ENCODE measurements at regions not wholly inside any gene's neighbourhood (a gene's known extent, or its start where the extent isn't known, plus 50 kb on each side); places are given as distances from the start of the nearest gene placed in this dataset.

DNA sequence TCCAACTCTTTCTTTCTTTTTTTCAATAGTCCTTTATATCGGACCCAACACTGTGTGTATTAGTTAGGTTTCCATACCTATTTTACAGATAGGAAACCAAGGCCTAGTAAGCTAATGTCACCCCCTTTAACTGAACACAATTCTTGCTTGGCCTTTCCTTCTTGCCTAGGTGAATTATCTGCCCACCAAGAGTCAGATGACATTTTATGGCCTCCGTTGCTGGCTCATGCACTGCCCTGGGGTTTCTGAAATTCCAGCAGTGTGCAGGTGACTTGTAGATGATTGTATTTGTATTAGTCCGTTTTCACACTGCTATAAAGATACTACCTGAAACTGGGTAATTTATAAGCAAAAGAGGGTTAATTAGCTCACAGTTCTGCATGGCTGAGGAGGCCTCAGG is 293.8 kb downstream of the GAS1 start:
- 64 to 94% methylated on average over 3 of the region's 3 CpGs for WGBS, 2 donors
- no peaks in the 10 kb centered on the region for H3K36me3 ChIP-seq (ENCODE audit: control insufficient read depth in 1 of 2, insufficient read depth in 2 of 2, low read length in 1 of 2)
- no peaks in the 10 kb centered on the region for H3K4me1 ChIP-seq (ENCODE audit: control insufficient read depth in 1 of 2, insufficient read depth in 2 of 2, low read length in 2 of 2)
- intact Hi-C loops (cut with DNase I), result no loop called here
- DNase-seq, result no peak
- ATAC-seq (ENCODE audit: low FRiP score), result no peak
- no peak overlapping the region for H3K27ac ChIP-seq (ENCODE audit: low read depth in 1 of 2, low read length in 2 of 2)
- no peaks in the 10 kb centered on the region for H3K27me3 ChIP-seq (ENCODE audit: control insufficient read depth in 1 of 2, insufficient read depth in 2 of 2, low read length in 1 of 2)
- H3K4me3 ChIP-seq (ENCODE audit: low read length in 2 of 2), result no peak overlapping the region
- H3K9me3 ChIP-seq (ENCODE audit: control insufficient read depth, low read length), result no peaks in the 10 kb centered on the region

DNA sequence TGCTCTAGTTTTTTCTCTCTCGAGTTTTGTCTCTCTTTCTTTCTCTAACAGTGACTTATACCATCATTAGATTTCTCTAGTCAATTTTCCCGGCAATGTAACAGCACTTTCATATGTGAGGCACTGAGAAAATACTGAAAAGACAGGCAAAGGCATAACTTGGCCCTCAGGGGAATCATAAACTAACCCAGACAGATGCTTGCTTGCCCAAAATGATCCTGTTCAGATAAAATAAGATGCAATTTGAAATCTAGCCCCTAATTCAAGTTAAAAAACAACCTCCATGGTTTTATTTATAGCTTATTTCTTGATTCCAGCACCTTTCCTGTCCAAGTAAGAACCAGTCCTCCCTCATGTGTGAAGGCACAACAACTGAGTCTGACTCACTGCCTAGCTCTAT is 294.6 kb downstream of the GAS1 start:
- no peak overlapping the region for H3K4me3 ChIP-seq (ENCODE audit: low read length in 2 of 2)
- H3K4me1 ChIP-seq (ENCODE audit: control insufficient read depth in 1 of 2, insufficient read depth in 2 of 2, low read length in 2 of 2), result no peaks in the 10 kb centered on the region
- H3K36me3 ChIP-seq (ENCODE audit: control insufficient read depth in 1 of 2, insufficient read depth in 2 of 2, low read length in 1 of 2), result no peaks in the 10 kb centered on the region
- intact Hi-C loops (cut with DNase I), result no loop called here
- ATAC-seq (ENCODE audit: low FRiP score), result no peak
- no peaks in the 10 kb centered on the region for H3K9me3 ChIP-seq (ENCODE audit: control insufficient read depth, low read length)
- DNase-seq, result no peak
- H3K27me3 ChIP-seq (ENCODE audit: control insufficient read depth in 1 of 2, insufficient read depth in 2 of 2, low read length in 1 of 2), result no peaks in the 10 kb centered on the region
- no peak overlapping the region for H3K27ac ChIP-seq (ENCODE audit: low read depth in 1 of 2, low read length in 2 of 2)
- 32 to 35% methylated on average over 2 of the region's 2 CpGs for WGBS, 2 donors

GRCh38 chr9:86649913-86650312 is 295.7 kb upstream of the TUT7 start:
- 88 to 91% methylated on average over 4 of the region's 4 CpGs for WGBS, 2 donors
- H3K27ac ChIP-seq (ENCODE audit: low read depth in 1 of 2, low read length in 2 of 2), result no peak overlapping the region
- no peak overlapping the region for H3K4me3 ChIP-seq (ENCODE audit: low read length in 2 of 2)
- ATAC-seq (ENCODE audit: low FRiP score), result no peak
- no peaks in the 10 kb centered on the region for H3K36me3 ChIP-seq (ENCODE audit: control insufficient read depth in 1 of 2, insufficient read depth in 2 of 2, low read length in 1 of 2)
- intact Hi-C loops (cut with DNase I), result no loop called here
- no peaks in the 10 kb centered on the region for H3K9me3 ChIP-seq (ENCODE audit: control insufficient read depth, low read length)
- no peak for DNase-seq
- H3K27me3 ChIP-seq (ENCODE audit: control insufficient read depth in 1 of 2, insufficient read depth in 2 of 2, low read length in 1 of 2), result no peaks in the 10 kb centered on the region
- H3K4me1 ChIP-seq (ENCODE audit: control insufficient read depth in 1 of 2, insufficient read depth in 2 of 2, low read length in 2 of 2), result no peaks in the 10 kb centered on the region

GRCh38 chr9:86648828-86649170 is 294.6 kb upstream of the TUT7 start:
- no peaks in the 10 kb centered on the region for H3K36me3 ChIP-seq (ENCODE audit: control insufficient read depth in 1 of 2, insufficient read depth in 2 of 2, low read length in 1 of 2)
- intact Hi-C loops (cut with DNase I), result no loop called here
- ATAC-seq (ENCODE audit: low FRiP score) (no peak), DNase-seq (no peak)
- H3K4me3 ChIP-seq (ENCODE audit: low read length in 2 of 2), result no peak overlapping the region
- no peaks in the 10 kb centered on the region for H3K4me1 ChIP-seq (ENCODE audit: control insufficient read depth in 1 of 2, insufficient read depth in 2 of 2, low read length in 2 of 2)
- H3K9me3 ChIP-seq (ENCODE audit: control insufficient read depth, low read length), result no peaks in the 10 kb centered on the region
- H3K27ac ChIP-seq (ENCODE audit: low read depth in 1 of 2, low read length in 2 of 2), result no peak overlapping the region
- no peaks in the 10 kb centered on the region for H3K27me3 ChIP-seq (ENCODE audit: control insufficient read depth in 1 of 2, insufficient read depth in 2 of 2, low read length in 1 of 2)
- WGBS, 2 donors, result 91 to 95% methylated on average over 6 of the region's 6 CpGs

DNA sequence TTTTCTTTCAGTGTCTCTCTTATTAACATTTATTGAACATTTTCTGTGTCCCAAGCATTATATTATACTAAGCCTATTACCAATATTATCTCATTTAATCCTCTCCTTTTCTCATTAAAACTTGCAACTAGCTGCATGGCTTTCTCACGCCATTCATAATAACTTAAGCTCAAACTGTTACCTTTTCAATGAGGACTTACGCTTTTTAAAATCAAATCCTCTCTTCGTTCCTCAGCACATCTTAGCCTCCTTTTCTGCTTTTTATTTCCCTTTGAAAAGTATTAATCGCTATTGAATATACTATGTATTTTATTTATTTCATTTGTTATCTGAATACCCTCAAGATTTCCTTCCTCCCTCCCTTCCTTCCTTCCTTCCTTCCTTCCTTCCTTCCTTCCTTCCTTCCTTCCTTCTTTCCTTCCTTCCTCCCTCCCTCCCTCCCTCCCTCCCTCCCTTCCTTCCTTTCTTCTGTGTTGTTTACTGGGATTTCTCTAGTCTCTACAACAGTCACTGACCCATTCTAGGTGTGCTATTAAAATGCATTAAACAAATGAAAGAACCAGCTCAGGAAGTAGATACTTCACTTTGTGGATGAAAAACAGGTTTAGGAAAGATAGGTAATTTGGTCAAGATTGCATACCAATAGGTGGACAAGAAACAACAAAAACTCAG is 294.1 kb upstream of the TUT7 start:
- no peak overlapping the region for H3K27ac ChIP-seq (ENCODE audit: low read depth in 1 of 2, low read length in 2 of 2)
- 96 to 97% methylated on average over 4 of the region's 4 CpGs for WGBS, 2 donors
- no peaks in the 10 kb centered on the region for H3K36me3 ChIP-seq (ENCODE audit: control insufficient read depth in 1 of 2, insufficient read depth in 2 of 2, low read length in 1 of 2)
- no peaks in the 10 kb centered on the region for H3K9me3 ChIP-seq (ENCODE audit: control insufficient read depth, low read length)
- no peaks in the 10 kb centered on the region for H3K27me3 ChIP-seq (ENCODE audit: control insufficient read depth in 1 of 2, insufficient read depth in 2 of 2, low read length in 1 of 2)
- H3K4me3 ChIP-seq (ENCODE audit: low read length in 2 of 2), result no peak overlapping the region
- no peaks in the 10 kb centered on the region for H3K4me1 ChIP-seq (ENCODE audit: control insufficient read depth in 1 of 2, insufficient read depth in 2 of 2, low read length in 2 of 2)
- intact Hi-C loops (cut with DNase I), result no loop called here
- no peak for DNase-seq
- ATAC-seq (ENCODE audit: low FRiP score), result no peak

- Histone ChIP-seq H3K27me3 (ENCODE audit: control insufficient read depth in 1 of 2, insufficient read depth in 2 of 2, low read length in 1 of 2) (no peaks in the 10 kb centered on the region), H3K9me3 (ENCODE audit: control insufficient read depth, low read length) (no peaks in the 10 kb centered on the region), H3K4me3 (ENCODE audit: low read length in 2 of 2) (no peak overlapping the region), H3K4me1 (ENCODE audit: control insufficient read depth in 1 of 2, insufficient read depth in 2 of 2, low read length in 2 of 2) (no peaks in the 10 kb centered on the region), H3K36me3 (ENCODE audit: control insufficient read depth in 1 of 2, insufficient read depth in 2 of 2, low read length in 1 of 2) (no peaks in the 10 kb centered on the region), H3K27ac (ENCODE audit: low read depth in 1 of 2, low read length in 2 of 2) (no peak overlapping the region)
- ATAC-seq (ENCODE audit: low FRiP score) (no peak), DNase-seq (no peak)
- WGBS, 2 donors, result 85 to 91% methylated on average over 21 of the region's 21 CpGs
- intact Hi-C loops (cut with DNase I), result no loop called here
These were observed 291.1 kb upstream of the TUT7 start for GRCh38 chr9:86645303-86645702.

DNA sequence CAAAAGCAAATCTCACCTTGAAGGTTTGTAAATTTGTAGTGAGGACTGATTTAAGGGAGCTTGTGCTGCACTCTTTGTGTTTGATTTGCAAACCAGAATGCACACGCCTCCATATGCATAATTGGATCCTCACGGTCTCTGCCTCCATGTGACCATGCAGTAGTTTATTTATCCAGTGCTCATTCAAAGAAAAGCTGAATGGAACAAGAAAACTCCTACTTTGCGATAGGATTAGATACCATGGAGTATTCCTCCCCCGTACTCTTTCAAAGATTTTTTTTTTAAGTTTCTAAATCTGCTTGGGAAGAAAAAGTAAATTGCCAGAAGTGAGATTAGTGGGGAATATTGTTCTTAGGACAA is 290.4 kb upstream of the TUT7 start:
- H3K27ac ChIP-seq (ENCODE audit: low read depth in 1 of 2, low read length in 2 of 2), result no peak overlapping the region
- no peak for ATAC-seq (ENCODE audit: low FRiP score)

DNA sequence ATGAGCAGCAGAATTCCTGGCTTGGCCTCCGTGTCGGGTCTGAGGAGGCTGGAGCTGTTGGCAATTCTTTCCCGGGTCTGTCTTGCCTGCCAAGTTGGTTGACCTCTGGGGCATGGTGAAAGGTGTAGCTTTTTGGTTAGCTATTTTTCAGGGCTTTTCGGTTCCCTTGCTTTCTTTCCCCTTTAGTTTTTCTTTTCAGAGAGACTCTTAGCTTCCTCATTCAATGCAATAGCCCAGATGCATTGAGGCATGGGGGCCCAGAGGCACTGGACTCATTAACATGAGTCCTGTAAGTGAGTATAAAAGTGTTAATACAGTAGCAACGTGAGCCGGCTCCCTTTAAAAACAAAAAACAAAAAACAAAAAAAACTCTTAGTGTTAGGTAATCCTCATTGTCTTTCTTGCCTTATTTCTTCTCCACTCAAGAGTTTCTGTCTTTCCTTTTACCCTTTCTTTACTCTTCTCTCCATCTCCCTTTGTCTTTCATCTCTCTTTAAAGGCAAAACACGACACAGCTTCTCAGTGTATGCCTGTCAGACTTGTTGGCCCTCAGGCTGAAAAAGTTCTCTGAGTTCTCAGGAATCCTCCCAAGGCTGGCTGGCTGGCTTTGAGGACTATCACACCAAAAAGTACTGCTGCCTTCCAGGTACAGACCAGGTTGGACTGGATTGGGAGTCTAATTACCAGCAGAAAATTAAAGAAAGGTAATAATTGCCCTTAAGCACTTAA is 289.9 kb upstream of the TUT7 start:
- Histone ChIP-seq H3K36me3 (ENCODE audit: control insufficient read depth in 1 of 2, insufficient read depth in 2 of 2, low read length in 1 of 2) (no peaks in the 10 kb centered on the region), H3K9me3 (ENCODE audit: control insufficient read depth, low read length) (no peaks in the 10 kb centered on the region), H3K27me3 (ENCODE audit: control insufficient read depth in 1 of 2, insufficient read depth in 2 of 2, low read length in 1 of 2) (no peaks in the 10 kb centered on the region), H3K27ac (ENCODE audit: low read depth in 1 of 2, low read length in 2 of 2) (no peak overlapping the region), H3K4me1 (ENCODE audit: control insufficient read depth in 1 of 2, insufficient read depth in 2 of 2, low read length in 2 of 2) (no peaks in the 10 kb centered on the region), H3K4me3 (ENCODE audit: low read length in 2 of 2) (no peak overlapping the region)
- intact Hi-C loops (cut with DNase I), result no loop called here
- DNase-seq (no peak), ATAC-seq (ENCODE audit: low FRiP score) (no peak)
- 84 to 88% methylated on average over 7 of the region's 7 CpGs for WGBS, 2 donors

More for the DNA sequence above, 290.4 kb upstream of the TUT7 start:
- H3K4me3 ChIP-seq (ENCODE audit: low read length in 2 of 2), result no peak overlapping the region
- H3K36me3 ChIP-seq (ENCODE audit: control insufficient read depth in 1 of 2, insufficient read depth in 2 of 2, low read length in 1 of 2), result no peaks in the 10 kb centered on the region
- H3K27me3 ChIP-seq (ENCODE audit: control insufficient read depth in 1 of 2, insufficient read depth in 2 of 2, low read length in 1 of 2), result no peaks in the 10 kb centered on the region
- H3K9me3 ChIP-seq (ENCODE audit: control insufficient read depth, low read length), result no peaks in the 10 kb centered on the region
- 91 to 93% methylated on average over 4 of the region's 4 CpGs for WGBS, 2 donors
- intact Hi-C loops (cut with DNase I), result no loop called here
- DNase-seq, result no peak
- no peaks in the 10 kb centered on the region for H3K4me1 ChIP-seq (ENCODE audit: control insufficient read depth in 1 of 2, insufficient read depth in 2 of 2, low read length in 2 of 2)

- intact Hi-C loops (cut with DNase I), result no loop called here
- Histone ChIP-seq H3K4me3 (ENCODE audit: low read length in 2 of 2) (no peak overlapping the region), H3K36me3 (ENCODE audit: control insufficient read depth in 1 of 2, insufficient read depth in 2 of 2, low read length in 1 of 2) (no peaks in the 10 kb centered on the region), H3K27ac (ENCODE audit: low read depth in 1 of 2, low read length in 2 of 2) (no peak overlapping the region), H3K27me3 (ENCODE audit: control insufficient read depth in 1 of 2, insufficient read depth in 2 of 2, low read length in 1 of 2) (no peaks in the 10 kb centered on the region), H3K9me3 (ENCODE audit: control insufficient read depth, low read length) (no peaks in the 10 kb centered on the region), H3K4me1 (ENCODE audit: control insufficient read depth in 1 of 2, insufficient read depth in 2 of 2, low read length in 2 of 2) (no peaks in the 10 kb centered on the region)
- ATAC-seq (ENCODE audit: low FRiP score), result no peak
- DNase-seq, result no peak
- 93 to 96% methylated on average over 5 of the region's 5 CpGs for WGBS, 2 donors
These were observed 288.5 kb upstream of the TUT7 start for GRCh38 chr9:86642721-86643120.
